NCI-H82 (cell line): ENCODE measurements at regions not wholly inside any gene's neighbourhood (a gene's known extent, or its start where the extent isn't known, plus 50 kb on each side); places are given as distances from the start of the nearest gene placed in this dataset.

Source experiments
- DNase-seq: peaks from one replicate; lab custom pipeline; 2025; lab: John Stamatoyannopoulos, UW

GRCh38 chr14:61107869-61108493 is 126.9 kb downstream of the SLC38A6 start:
- no peak for DNase-seq

- DNase-seq, result no peak
Measured at GRCh38 chr14:61106959-61107641, 126.1 kb downstream of the SLC38A6 start.

- DNase-seq, result no peak
Measured at GRCh38 chr14:61106271-61106958, 125.4 kb downstream of the SLC38A6 start.

- no peak for DNase-seq
Measured at GRCh38 chr14:61104358-61104757, 123.3 kb downstream of the SLC38A6 start.

- DNase-seq, result peak; percentile 73
Measured at GRCh38 chr14:61103541-61104339, 122.7 kb downstream of the SLC38A6 start.

GRCh38 chr14:61102549-61103466 is 121.8 kb downstream of the SLC38A6 start:
- DNase-seq, result peak; percentile 30
